ENCODE measurements at regions not wholly inside any gene's neighbourhood (a gene's known extent, or its start where the extent isn't known, plus 50 kb on each side); places are given as distances from the start of the nearest gene placed in this dataset.
"Not testable (repeated sequence)": the region's sequence is repeated elsewhere in the genome, so short reads cannot be mapped to it uniquely, and the experiment has no call there.

GRCh38 chr18:34531110-34531509 is 179.0 kb upstream of the DTNA start:
- DNase-seq (ENCODE audit: low spot score in 2 of 2): no peak
- in situ Hi-C loops (cut with MboI; ENCODE audit: low sequenced_read_pairs): no loop called here
- H3K4me3 ChIP-seq: no peak overlapping the region

GRCh38 chr18:34534642-34535041 is 175.5 kb upstream of the DTNA start:
- H3K4me1 ChIP-seq; in situ Hi-C loops (cut with MboI; ENCODE audit: low sequenced_read_pairs); DNase-seq (ENCODE audit: low spot score in 2 of 2); H3K27me3 ChIP-seq (ENCODE audit: low read depth); H3K9me3 ChIP-seq; H3K36me3 ChIP-seq (replicated peaks); H3K4me3 ChIP-seq: not testable (repeated sequence)

More at GRCh38 chr18:34531110-34531509, 179.0 kb upstream of the DTNA start:
- H3K36me3 ChIP-seq (replicated peaks): no peaks in the 10 kb centered on the region
- H3K9me3 ChIP-seq: no peaks in the 10 kb centered on the region
- no peaks in the 10 kb centered on the region for H3K4me1 ChIP-seq
- H3K27me3 ChIP-seq (ENCODE audit: low read depth): peaks cover 5% of the 10 kb centered on the region; the same call in 1 of the 2 replicates

GRCh38 chr18:34540897-34541296 is 169.2 kb upstream of the DTNA start:
- peaks cover 5% of the 10 kb centered on the region; the same call in 1 of the 2 replicates for H3K27me3 ChIP-seq (ENCODE audit: low read depth)
- in situ Hi-C loops (cut with MboI; ENCODE audit: low sequenced_read_pairs): no loop called here

GRCh38 chr18:34542625-34543024 is 167.5 kb upstream of the DTNA start:
- no peaks in the 10 kb centered on the region for H3K36me3 ChIP-seq (replicated peaks)
- H3K4me3 ChIP-seq: no peak overlapping the region
- peaks cover 5% of the 10 kb centered on the region; the same call in 1 of the 2 replicates for H3K27me3 ChIP-seq (ENCODE audit: low read depth)
- H3K4me1 ChIP-seq: peaks cover 6% of the 10 kb centered on the region; the same call in 1 of the 2 replicates
- no peaks in the 10 kb centered on the region for H3K9me3 ChIP-seq
- DNase-seq (ENCODE audit: low spot score in 2 of 2): no peak
- in situ Hi-C loops (cut with MboI; ENCODE audit: low sequenced_read_pairs): no loop called here

More at GRCh38 chr18:34540897-34541296, 169.2 kb upstream of the DTNA start:
- Histone ChIP-seq H3K36me3 (replicated peaks) (no peaks in the 10 kb centered on the region), H3K4me3 (no peak overlapping the region), H3K4me1 (peaks cover 6% of the 10 kb centered on the region; the same call in 1 of the 2 replicates), H3K9me3 (no peaks in the 10 kb centered on the region)
- peak in 1 of 2 experiments; percentile 28 for DNase-seq (ENCODE audit: low spot score in 2 of 2)

- in situ Hi-C loops (cut with MboI; ENCODE audit: low sequenced_read_pairs): no loop called here
- Histone ChIP-seq H3K27me3 (ENCODE audit: low read depth) (peaks cover 5% of the 10 kb centered on the region; the same call in 1 of the 2 replicates), H3K4me1 (peaks cover 6% of the 10 kb centered on the region; the same call in 1 of the 2 replicates), H3K36me3 (replicated peaks) (no peaks in the 10 kb centered on the region), H3K4me3 (no peak overlapping the region), H3K9me3 (no peaks in the 10 kb centered on the region)
- no peak for DNase-seq (ENCODE audit: low spot score in 2 of 2)
These were observed 166.7 kb upstream of the DTNA start for GRCh38 chr18:34543356-34543755.

- DNase-seq (ENCODE audit: low spot score in 2 of 2): no peak
- H3K27me3 ChIP-seq (ENCODE audit: low read depth): peaks cover 5% of the 10 kb centered on the region; the same call in 1 of the 2 replicates
- no peak overlapping the region for H3K4me3 ChIP-seq
- no peaks in the 10 kb centered on the region for H3K36me3 ChIP-seq (replicated peaks)
- in situ Hi-C loops (cut with MboI; ENCODE audit: low sequenced_read_pairs): no loop called here
- no peaks in the 10 kb centered on the region for H3K9me3 ChIP-seq
- peaks cover 11% of the 10 kb centered on the region for H3K4me1 ChIP-seq
These were observed 166.2 kb upstream of the DTNA start for GRCh38 chr18:34543945-34544344.

- no peak for DNase-seq (ENCODE audit: low spot score in 2 of 2)
- H3K36me3 ChIP-seq (replicated peaks): no peaks in the 10 kb centered on the region
- in situ Hi-C loops (cut with MboI; ENCODE audit: low sequenced_read_pairs): no loop called here
- no peaks in the 10 kb centered on the region for H3K9me3 ChIP-seq
- no peak overlapping the region for H3K4me3 ChIP-seq
- peaks cover 17% of the 10 kb centered on the region for H3K4me1 ChIP-seq
- H3K27me3 ChIP-seq (ENCODE audit: low read depth): peaks cover 5% of the 10 kb centered on the region; the same call in 1 of the 2 replicates
These were observed 165.2 kb upstream of the DTNA start for GRCh38 chr18:34544930-34545329.

GRCh38 chr18:34548120-34548972 is 161.8 kb upstream of the DTNA start:
- DNase-seq (ENCODE audit: low spot score in 2 of 2): no peak
- H3K27me3 ChIP-seq (ENCODE audit: low read depth): peaks cover 2% of the 10 kb centered on the region
- in situ Hi-C loops (cut with MboI; ENCODE audit: low sequenced_read_pairs): no loop called here
- peaks cover 11% of the 10 kb centered on the region for H3K4me1 ChIP-seq
- H3K4me3 ChIP-seq: no peak overlapping the region
- H3K9me3 ChIP-seq: no peaks in the 10 kb centered on the region
- no peaks in the 10 kb centered on the region for H3K36me3 ChIP-seq (replicated peaks)

- Histone ChIP-seq H3K4me1 (peaks cover 11% of the 10 kb centered on the region), H3K4me3 (no peak overlapping the region), H3K36me3 (replicated peaks) (no peaks in the 10 kb centered on the region), H3K27me3 (ENCODE audit: low read depth) (peaks cover 2% of the 10 kb centered on the region), H3K9me3 (no peaks in the 10 kb centered on the region)
- in situ Hi-C loops (cut with MboI; ENCODE audit: low sequenced_read_pairs): no loop called here
- DNase-seq (ENCODE audit: low spot score in 2 of 2): no peak
These were observed 161.2 kb upstream of the DTNA start for GRCh38 chr18:34548973-34549294.

GRCh38 chr18:34549367-34549766 is 160.7 kb upstream of the DTNA start:
- Histone ChIP-seq H3K4me3 (no peak overlapping the region), H3K4me1 (peaks cover 11% of the 10 kb centered on the region), H3K27me3 (ENCODE audit: low read depth) (peaks cover 2% of the 10 kb centered on the region), H3K9me3 (no peaks in the 10 kb centered on the region), H3K36me3 (replicated peaks) (no peaks in the 10 kb centered on the region)
- peak in 1 of 2 experiments; percentile 43 for DNase-seq (ENCODE audit: low spot score in 2 of 2)
- in situ Hi-C loops (cut with MboI; ENCODE audit: low sequenced_read_pairs): no loop called here

- Histone ChIP-seq H3K4me3 (no peak overlapping the region), H3K27me3 (ENCODE audit: low read depth) (peaks cover 2% of the 10 kb centered on the region), H3K36me3 (replicated peaks) (no peaks in the 10 kb centered on the region), H3K9me3 (no peaks in the 10 kb centered on the region), H3K4me1 (peaks cover 11% of the 10 kb centered on the region)
- in situ Hi-C loops (cut with MboI; ENCODE audit: low sequenced_read_pairs): no loop called here
- no peak for DNase-seq (ENCODE audit: low spot score in 2 of 2)
These were observed 159.9 kb upstream of the DTNA start for GRCh38 chr18:34550156-34550555.

- Histone ChIP-seq H3K4me3 (no peak overlapping the region), H3K27me3 (ENCODE audit: low read depth) (no peaks in the 10 kb centered on the region; the same call in 1 of the 2 replicates), H3K4me1 (peaks cover 11% of the 10 kb centered on the region), H3K9me3 (no peaks in the 10 kb centered on the region), H3K36me3 (replicated peaks) (no peaks in the 10 kb centered on the region)
- no peak for DNase-seq (ENCODE audit: low spot score in 2 of 2)
- in situ Hi-C loops (cut with MboI; ENCODE audit: low sequenced_read_pairs): no loop called here
These were observed 159.2 kb upstream of the DTNA start for GRCh38 chr18:34550902-34551301.

GRCh38 chr18:34551824-34552223 is 158.3 kb upstream of the DTNA start:
- DNase-seq (ENCODE audit: low spot score in 2 of 2): no peak
- Histone ChIP-seq H3K4me1 (peaks cover 11% of the 10 kb centered on the region), H3K27me3 (ENCODE audit: low read depth) (no peaks in the 10 kb centered on the region; the same call in 1 of the 2 replicates), H3K36me3 (replicated peaks) (no peaks in the 10 kb centered on the region), H3K9me3 (no peaks in the 10 kb centered on the region), H3K4me3 (no peak overlapping the region)
- in situ Hi-C loops (cut with MboI; ENCODE audit: low sequenced_read_pairs): no loop called here

GRCh38 chr18:34562252-34562870 is 147.7 kb upstream of the DTNA start:
- no peaks in the 10 kb centered on the region for H3K36me3 ChIP-seq (replicated peaks)
- H3K4me1 ChIP-seq: peaks cover 13% of the 10 kb centered on the region
- no peaks in the 10 kb centered on the region for H3K27me3 ChIP-seq (ENCODE audit: low read depth)
- no peaks in the 10 kb centered on the region for H3K9me3 ChIP-seq
- no peak overlapping the region for H3K4me3 ChIP-seq
- DNase-seq (ENCODE audit: low spot score in 2 of 2): no peak
- in situ Hi-C loops (cut with MboI; ENCODE audit: low sequenced_read_pairs): no loop called here

All from HAP-1 (cell line).